NCI-H2227 treated with DMSO at 0.1 percent for 48 hours (cell line): ENCODE measurements at regions not wholly inside any gene's neighbourhood (a gene's known extent, or its start where the extent isn't known, plus 50 kb on each side); places are given as distances from the start of the nearest gene placed in this dataset.

Experiments
- DNase-seq: peaks from one replicate; lab custom pipeline; 2025; lab: John Stamatoyannopoulos, UW

- DNase-seq, result no peak
These were observed 369.0 kb downstream of the UQCRFS1 start for GRCh38 chr19:28843761-28844492.

GRCh38 chr19:28841531-28841930 is 371.4 kb downstream of the UQCRFS1 start:
- DNase-seq, result no peak

DNA sequence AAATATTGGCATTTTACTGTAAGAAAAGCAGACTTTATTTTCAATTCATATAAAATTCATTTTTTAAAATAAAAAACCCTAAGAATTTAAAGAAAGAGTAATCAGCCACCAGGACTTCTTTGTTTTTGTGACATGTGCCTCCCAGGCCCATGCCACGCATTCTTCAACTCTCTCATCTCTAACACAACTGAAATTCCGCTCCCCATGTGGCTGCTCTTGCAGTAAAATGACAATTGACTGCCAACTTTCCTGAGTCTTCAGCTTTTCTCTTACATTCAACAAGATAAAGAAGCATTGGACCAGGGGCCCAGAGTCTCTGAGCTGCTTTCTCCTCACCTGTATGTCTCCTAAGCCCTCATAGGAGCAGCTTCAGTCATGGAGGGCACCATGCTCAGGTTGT is 372.1 kb downstream of the UQCRFS1 start:
- no peak for DNase-seq

- no peak for DNase-seq
These were observed 373.5 kb downstream of the UQCRFS1 start for GRCh38 chr19:28839455-28839854.

GRCh38 chr19:28838909-28839308 is 374.0 kb downstream of the UQCRFS1 start:
- DNase-seq, result no peak

- DNase-seq, result peak; percentile 95
These were observed 376.5 kb downstream of the UQCRFS1 start for GRCh38 chr19:28836421-28836820.

DNA sequence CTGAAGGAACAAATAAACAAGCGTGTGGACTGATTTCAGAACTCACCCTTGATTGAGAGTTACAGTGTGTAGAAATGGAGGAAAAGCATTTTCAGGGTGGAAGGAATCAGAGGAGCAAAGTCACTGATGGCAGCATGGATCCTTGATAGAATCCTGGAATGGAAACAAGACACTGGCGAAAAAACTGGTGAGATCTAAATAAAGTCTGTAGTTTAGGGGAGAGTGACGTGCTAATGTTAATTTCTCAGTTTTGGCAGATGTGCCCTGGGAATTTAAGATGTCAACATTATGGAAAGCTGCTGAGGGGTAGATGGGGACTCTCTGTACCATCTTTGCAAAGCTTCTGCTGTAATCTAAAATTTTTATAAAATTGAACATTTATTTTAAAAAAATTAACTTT is 378.0 kb downstream of the UQCRFS1 start:
- DNase-seq, result no peak

DNA sequence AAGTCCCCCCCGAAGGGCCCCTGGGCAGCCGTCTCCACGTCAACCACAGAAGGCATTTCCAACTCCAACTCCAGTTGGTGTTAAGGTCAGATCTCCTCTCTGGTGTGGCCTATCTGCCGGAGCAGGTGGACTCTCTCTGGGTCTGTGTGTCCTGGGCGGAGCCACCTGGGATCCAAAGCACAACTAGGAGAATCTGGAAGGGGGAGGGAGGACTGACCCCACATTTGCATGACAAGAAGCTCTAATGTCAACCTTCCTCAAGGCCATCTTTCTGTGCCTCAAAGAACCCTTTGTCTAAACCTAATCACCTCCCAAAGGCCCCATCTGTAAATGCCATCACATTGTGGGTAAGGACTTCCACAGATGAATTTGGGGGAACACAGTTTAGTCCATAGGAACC is 381.5 kb downstream of the UQCRFS1 start:
- DNase-seq, result no peak

GRCh38 chr19:28829762-28830161 is 383.2 kb downstream of the UQCRFS1 start:
- no peak for DNase-seq

- DNase-seq, result no peak
These were observed 383.6 kb downstream of the UQCRFS1 start for GRCh38 chr19:28829359-28829758.

DNA sequence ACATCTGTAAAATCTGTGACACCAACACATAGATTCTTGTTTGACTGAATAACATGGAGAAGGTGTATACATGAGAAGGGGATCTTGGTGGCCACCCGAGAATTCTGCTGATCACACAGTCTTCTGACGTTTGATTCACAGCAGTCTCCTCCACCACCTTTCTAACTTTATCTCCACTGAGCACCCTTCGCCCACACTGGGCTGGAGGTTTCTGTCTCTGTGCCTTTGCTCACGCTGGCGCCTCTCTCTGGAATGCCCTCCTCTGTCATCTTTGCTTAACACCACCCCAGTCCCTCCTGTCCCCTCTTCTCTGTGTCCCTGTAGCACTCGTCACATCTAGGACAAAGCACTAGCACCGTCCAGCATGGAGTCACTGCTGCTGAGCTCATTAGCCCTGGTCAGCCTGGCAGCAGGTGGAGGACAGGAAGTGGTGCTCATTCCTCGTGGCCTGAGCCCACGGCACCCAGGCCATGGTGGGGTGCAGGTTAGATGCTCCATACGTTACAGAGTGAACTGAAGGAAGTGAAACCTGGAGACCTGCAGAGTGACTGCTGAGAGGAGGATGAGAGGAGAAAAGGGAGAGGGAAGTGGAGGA is 384.6 kb downstream of the UQCRFS1 start:
- DNase-seq, result no peak

DNA sequence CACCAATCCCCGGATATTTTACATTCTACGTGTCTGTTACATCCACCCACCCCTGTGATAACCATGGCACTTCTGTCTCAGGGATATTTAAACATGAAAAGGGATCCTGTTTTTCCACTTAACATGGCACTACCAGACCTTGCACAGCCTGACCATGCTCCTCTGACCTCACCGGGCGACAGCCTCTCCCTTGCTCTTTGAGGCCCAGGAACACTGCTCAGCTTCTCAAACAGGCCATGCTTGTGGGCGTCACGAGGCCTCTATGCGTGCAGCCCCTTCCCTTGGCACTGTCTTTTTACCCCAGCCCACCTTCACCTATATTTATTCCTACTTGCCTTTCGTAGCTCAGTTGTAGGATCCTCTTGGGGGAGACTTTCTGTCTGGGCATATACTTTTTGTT is 385.6 kb downstream of the UQCRFS1 start:
- no peak for DNase-seq

GRCh38 chr19:28823338-28823961 is 389.5 kb downstream of the UQCRFS1 start:
- no peak for DNase-seq

DNA sequence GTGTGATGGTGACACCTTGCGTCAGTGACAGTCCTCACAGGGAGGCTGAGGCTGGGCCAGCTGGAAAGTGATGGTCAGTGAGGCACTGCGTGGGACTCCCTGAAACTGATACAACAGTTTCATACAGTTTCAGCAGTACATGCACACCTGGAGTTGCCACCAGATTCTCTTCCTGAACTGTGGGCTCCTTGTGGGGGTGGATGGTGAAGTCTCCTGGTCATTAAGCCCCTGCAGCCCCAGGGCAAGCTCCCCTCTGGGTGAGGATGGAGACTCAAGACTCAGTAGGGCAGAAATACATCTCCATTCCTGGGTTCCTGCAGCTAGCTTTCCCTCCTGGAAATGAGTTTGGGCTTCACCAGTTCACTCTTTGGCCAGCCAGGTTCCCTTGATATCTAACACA is 392.7 kb downstream of the UQCRFS1 start:
- DNase-seq, result no peak

DNA sequence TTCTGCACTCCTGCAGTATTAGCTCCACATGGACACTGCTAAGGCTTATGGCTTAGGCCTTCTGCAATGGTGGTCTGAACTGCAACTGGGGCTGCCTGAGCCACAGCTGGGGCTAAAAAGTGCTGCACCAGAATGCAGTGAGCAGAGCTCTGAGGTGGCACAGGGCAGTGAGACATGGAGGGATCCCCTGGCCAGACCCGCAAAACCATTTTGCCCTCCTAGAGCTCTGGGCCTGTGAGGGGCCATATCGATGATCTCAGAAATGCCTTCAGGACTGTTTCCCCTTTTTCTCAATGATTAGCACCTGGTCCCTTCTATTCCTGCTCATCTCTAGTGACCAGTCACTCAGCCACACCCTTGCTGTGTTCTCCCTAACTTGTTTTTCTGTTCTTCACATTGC is 397.7 kb downstream of the UQCRFS1 start:
- no peak for DNase-seq

GRCh38 chr19:28794301-28794700 is 418.6 kb downstream of the UQCRFS1 start:
- peak; percentile 41 for DNase-seq

DNA sequence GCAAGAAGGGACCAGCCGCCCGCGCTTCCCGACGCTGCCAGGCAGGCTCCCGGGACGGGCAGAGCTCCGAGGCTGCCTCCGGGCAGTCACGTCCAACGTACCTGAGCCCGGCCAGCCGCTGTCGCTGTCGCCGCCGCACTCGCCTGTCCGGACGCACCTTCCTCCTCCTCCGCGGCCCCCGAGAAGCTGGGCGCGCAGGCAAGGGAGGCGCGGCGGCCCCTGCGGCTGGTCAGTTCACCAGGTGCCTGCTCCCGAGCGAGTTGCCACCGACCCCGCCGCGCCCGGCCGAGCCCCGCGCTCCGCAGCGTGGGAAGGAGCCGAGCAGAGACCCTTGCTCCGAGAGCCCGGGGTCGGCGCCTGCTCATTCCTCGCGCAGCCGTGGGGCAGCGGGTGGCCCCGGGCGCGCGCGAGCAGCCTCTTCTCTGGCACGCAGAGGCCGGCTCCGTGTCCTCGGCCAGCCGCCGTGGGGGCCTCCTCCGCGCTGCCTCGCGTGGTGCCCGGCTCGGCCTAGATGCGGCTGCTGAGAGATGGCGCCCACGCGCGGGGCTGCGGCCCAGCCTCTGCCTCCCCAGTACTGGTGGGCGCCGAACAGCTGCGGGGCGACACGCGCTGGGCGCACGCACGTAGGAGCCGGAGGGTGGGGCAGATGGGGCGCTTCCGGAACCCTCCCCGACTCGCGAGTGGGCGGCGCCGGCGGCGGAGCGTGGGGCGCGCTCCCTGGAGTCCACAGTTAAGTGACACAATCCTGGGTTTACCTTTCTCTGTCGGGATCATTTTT is 419.4 kb downstream of the UQCRFS1 start:
- DNase-seq, result peak; percentile 44

DNA sequence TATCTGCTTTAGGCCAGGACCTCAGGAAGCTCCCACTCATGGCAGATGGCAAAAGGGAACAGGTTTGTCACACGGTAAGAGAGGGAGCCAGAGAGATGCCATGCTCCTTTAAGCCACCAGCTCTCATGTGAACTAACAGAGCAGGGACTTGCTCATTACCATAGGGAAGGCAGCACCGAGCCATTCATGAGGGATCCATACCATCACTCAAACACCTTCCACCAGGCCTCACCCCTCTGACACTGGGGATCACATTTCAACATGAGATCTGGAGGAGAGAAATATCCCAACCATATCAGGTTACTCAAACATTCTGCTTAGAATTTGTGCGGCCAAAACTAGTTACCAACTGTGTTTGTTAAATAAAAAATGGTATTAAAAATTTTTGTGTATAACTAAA is 427.0 kb downstream of the UQCRFS1 start:
- DNase-seq, result no peak

DNA sequence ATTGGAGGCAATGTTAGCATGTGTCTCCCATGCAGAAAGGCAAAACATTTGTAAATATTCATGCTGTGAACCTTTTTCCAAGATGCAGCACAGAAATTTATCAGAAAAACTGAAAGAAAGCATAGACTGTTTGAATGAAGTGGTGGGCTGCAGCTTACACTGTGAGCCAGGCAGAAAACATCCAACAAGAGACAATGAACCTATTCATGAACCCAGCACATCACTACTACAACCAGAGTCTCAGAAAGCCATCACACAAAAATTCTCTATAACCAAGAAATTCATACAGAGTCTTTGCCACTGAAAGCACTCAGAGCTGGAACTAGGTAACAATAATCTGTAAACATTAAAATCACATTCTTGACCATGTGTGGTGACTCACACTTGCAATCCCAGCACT is 448.9 kb downstream of the UQCRFS1 start:
- no peak for DNase-seq

GRCh38 chr19:28746478-28746877 is 466.5 kb downstream of the UQCRFS1 start:
- no peak for DNase-seq

GRCh38 chr19:28744943-28745342 is 468.0 kb downstream of the UQCRFS1 start:
- no peak for DNase-seq

GRCh38 chr19:28744014-28744413 is 468.9 kb downstream of the UQCRFS1 start:
- no peak for DNase-seq
